ENCODE measurements at regions not wholly inside any gene's neighbourhood (a gene's known extent, or its start where the extent isn't known, plus 50 kb on each side); places are given as distances from the start of the nearest gene placed in this dataset.

DNA sequence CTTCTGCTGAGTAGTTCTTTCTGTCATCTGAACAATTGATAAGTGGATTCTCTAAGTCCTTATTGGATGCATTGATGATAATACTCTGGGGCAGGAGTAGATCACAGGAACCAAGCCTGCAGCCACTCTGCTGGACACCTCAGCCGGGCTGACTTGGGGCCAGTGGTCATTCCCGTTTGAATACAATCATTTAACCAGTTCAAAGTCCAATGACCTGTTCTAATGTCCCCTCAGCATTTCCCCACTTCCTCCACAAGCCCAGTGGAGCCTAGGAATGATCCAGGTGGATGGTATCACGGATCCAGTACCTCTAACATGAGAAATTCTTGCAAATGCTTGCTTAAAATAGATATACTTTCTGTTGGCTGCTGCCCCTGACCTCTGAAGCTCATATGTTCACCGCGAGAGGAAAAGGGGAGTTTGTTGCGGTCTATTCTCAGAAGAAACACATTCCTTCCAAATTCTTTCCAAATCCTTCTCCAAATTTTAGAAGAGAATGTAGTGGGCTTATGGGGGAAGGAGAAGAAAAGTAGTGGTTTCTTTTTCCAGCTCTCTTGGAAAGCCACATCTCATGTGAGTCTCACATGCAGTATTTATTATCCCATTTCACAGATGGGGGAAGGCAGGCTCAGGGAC lies 170.9 kb downstream of the INHBB start:
- TF ChIP-seq CTCF (IDR thresholded peaks at IDR 0.05; ENCODE audit: low read depth, low read length, missing control alignments) = no peak
- DNase-seq (ENCODE audit: extremely low read depth, low read depth) = no peak
- no peak overlapping the region for H3K4me3 ChIP-seq (replicated peaks; ENCODE audit: low read depth, low read length)

DNA sequence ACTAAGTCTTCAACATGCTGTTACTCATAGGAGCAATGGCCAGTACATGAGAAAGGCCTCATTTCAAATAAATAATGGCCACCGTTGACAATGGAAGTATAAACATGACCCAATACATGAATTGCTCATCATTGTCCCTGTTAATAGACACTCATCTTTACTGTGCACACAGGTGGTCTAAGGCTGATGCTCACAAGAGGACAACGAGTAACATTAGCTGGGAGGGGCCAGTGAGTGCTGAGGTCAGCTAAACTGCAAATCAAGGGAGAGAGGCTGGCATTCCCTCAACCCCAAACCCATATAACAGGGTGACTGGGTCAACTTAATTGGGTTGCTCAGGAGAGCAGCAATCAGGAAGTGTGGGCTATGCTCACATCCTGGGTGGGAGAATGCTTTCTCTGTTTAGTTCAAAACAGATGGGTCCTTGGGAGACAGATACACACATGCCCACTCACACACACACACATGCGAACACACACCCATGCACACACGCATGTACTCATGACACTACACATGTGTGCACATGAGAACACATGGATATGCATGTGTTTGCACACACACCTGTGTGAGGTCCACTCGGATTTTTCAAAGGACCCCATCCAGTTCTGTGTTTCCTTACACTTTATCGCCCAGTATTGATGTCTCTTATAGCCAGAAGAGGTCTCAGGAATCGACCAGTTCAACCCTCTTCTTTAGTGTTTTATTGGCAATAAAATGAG lies 172.0 kb downstream of the INHBB start:
- DNase-seq (ENCODE audit: extremely low read depth, low read depth) = no peak
- H3K4me3 ChIP-seq (replicated peaks; ENCODE audit: low read depth, low read length) = no peak overlapping the region
- no peak for TF ChIP-seq CTCF (IDR thresholded peaks at IDR 0.05; ENCODE audit: low read depth, low read length, missing control alignments)

- TF ChIP-seq CTCF (IDR thresholded peaks at IDR 0.05; ENCODE audit: low read depth, low read length, missing control alignments) = no peak
- no peak for DNase-seq (ENCODE audit: extremely low read depth, low read depth)
- H3K4me3 ChIP-seq (replicated peaks; ENCODE audit: low read depth, low read length) = no peak overlapping the region
Measured at GRCh38 chr2:120518819-120519218, 172.9 kb downstream of the INHBB start.

DNA sequence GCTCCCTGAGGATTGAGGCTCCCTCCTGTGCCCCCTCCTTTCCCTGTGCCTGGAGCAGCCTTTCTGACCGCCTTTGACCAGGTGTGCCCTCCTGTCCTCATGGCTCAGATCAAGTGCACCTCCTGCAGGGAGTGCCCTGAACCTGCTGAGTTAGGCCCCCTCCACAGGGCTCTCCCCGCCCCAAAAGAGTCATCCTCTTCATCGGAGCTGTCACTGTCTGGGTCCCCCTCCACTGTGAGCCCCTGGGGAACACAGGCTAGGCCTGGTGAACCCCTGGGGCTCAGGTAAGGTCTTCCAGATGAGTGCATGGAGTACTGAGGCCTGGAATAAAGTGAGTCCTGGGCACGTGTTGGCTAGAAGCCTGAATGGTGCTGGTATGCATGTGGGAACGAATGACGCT lies 173.5 kb downstream of the INHBB start:
- H3K4me3 ChIP-seq (replicated peaks; ENCODE audit: low read depth, low read length) = no peak overlapping the region
- no peak for TF ChIP-seq CTCF (IDR thresholded peaks at IDR 0.05; ENCODE audit: low read depth, low read length, missing control alignments)

GRCh38 chr2:120520454-120520853 lies 174.5 kb downstream of the INHBB start:
- TF ChIP-seq CTCF (IDR thresholded peaks at IDR 0.05; ENCODE audit: low read depth, low read length, missing control alignments) = no peak
- no peak for DNase-seq (ENCODE audit: extremely low read depth, low read depth)
- H3K4me3 ChIP-seq (replicated peaks; ENCODE audit: low read depth, low read length) = no peak overlapping the region

More for the DNA sequence above, 173.5 kb downstream of the INHBB start:
- no peak for DNase-seq (ENCODE audit: extremely low read depth, low read depth)

DNA sequence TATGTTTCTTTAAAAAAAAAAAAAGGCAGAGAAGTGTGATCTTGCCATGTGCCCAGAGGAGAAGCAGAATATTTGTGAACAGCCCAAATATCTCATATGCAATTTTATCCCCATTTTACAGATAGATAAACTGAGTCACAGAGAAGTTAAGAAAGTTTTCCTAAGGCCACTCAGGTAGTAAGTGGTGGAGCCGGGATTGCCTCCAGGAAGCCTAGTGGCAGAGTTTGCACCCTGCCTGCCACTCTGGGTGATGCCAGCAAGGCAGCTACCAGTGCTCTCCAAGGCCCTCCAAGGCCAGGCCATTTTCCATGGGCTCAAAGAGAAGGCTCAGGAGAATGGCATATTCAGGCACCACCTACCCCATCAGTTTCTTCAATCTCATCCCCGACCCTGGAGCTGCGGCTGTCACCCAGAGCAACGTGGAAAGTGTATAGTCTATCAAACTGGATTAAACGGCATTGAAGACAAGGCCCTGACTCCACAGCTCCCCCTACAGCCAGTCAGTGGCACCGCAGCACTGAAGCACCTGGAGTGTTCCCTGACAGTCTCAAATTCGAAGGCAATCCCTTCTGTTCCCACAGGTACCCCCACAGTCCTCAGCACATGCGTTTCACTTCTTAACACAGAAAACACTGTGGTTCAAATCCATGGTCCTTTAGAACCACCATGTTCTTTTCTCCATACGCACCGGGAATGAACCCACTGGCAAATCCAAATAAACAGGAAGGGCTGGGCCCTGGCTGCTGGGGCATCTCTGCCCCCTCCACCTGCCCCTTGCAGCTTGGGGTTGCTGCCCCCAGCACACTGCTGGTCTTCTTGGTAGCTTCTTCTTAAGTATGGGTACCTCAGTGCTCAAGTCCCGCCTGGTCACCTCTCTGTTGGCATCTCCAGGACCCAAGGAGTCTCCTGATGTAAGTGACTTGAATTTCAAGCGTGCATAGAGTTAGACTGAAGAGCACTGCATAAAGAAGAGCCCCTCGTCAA lies 175.3 kb downstream of the INHBB start:
- peak; percentile 95 for TF ChIP-seq CTCF (IDR thresholded peaks at IDR 0.05; ENCODE audit: low read depth, low read length, missing control alignments)
- DNase-seq (ENCODE audit: extremely low read depth, low read depth) = no peak
- no peak overlapping the region for H3K4me3 ChIP-seq (replicated peaks; ENCODE audit: low read depth, low read length)

All from HFF-Myc (cell line).